ENCODE measurements at regions not wholly inside any gene's neighbourhood (a gene's known extent, or its start where the extent isn't known, plus 50 kb on each side); places are given as distances from the start of the nearest gene placed in this dataset.
"Not testable (repeated sequence)": the region's sequence is repeated elsewhere in the genome, so short reads cannot be mapped to it uniquely, and the experiment has no call there.

GRCh38 chr3:61425356-61425755 lies 136.0 kb upstream of the PTPRG start:
- TF ChIP-seq CTCF (IDR thresholded peaks at IDR 0.05) (no peak), POLR2A (IDR thresholded peaks at IDR 0.05) (no peak), POLR2AphosphoS5 (IDR thresholded peaks at IDR 0.05) (no peak), EP300 (IDR thresholded peaks at IDR 0.05) (no peak)
- no peaks in the 10 kb centered on the region for H3K4me1 ChIP-seq
- H3K9me3 ChIP-seq = no peaks in the 10 kb centered on the region
- no peaks in the 10 kb centered on the region for H3K27me3 ChIP-seq
- WGBS, 2 donors (ENCODE audit: low coverage in 1 of 2) = 89 to 96% methylated on average over 2 to 4 of the region's 4 CpGs
- H3K36me3 ChIP-seq = no peaks in the 10 kb centered on the region
- no peak overlapping the region for H3K4me3 ChIP-seq
- ATAC-seq = no peak
- no peak overlapping the region for H3K27ac ChIP-seq

GRCh38 chr3:61429106-61429505 lies 132.3 kb upstream of the PTPRG start:
- ATAC-seq = no peak
- no peak for TF ChIP-seq POLR2A (IDR thresholded peaks at IDR 0.05)
- no peak for TF ChIP-seq POLR2AphosphoS5 (IDR thresholded peaks at IDR 0.05)
- TF ChIP-seq EP300 (IDR thresholded peaks at IDR 0.05) = no peak
- TF ChIP-seq CTCF (IDR thresholded peaks at IDR 0.05) = no peak
- 77 to 85% methylated on average over 3 to 10 of the region's 12 CpGs for WGBS, 2 donors (ENCODE audit: low coverage in 1 of 2)
- Histone ChIP-seq H3K4me1 (no peaks in the 10 kb centered on the region), H3K4me3 (no peak overlapping the region), H3K27me3 (no peaks in the 10 kb centered on the region), H3K27ac (no peak overlapping the region), H3K9me3 (no peaks in the 10 kb centered on the region), H3K36me3 (no peaks in the 10 kb centered on the region)

GRCh38 chr3:61434901-61435300 lies 126.5 kb upstream of the PTPRG start:
- not testable (repeated sequence) for H3K27me3 ChIP-seq, ATAC-seq, H3K4me1 ChIP-seq, H3K27ac ChIP-seq, H3K9me3 ChIP-seq, H3K36me3 ChIP-seq, H3K4me3 ChIP-seq
- WGBS, 2 donors (ENCODE audit: low coverage in 1 of 2) = no CpG with 5 or more reads among the region's 28 CpGs

- not testable (repeated sequence) for H3K4me1 ChIP-seq, H3K9me3 ChIP-seq, H3K27me3 ChIP-seq, H3K36me3 ChIP-seq, ATAC-seq, H3K4me3 ChIP-seq, H3K27ac ChIP-seq
- WGBS, 2 donors (ENCODE audit: low coverage in 1 of 2) = 92% methylated on average over 5 of the region's 20 CpGs; no CpG with 5 or more reads in 1 of the 2 donors
These were observed 126.0 kb upstream of the PTPRG start for GRCh38 chr3:61435361-61435760.

GRCh38 chr3:61438253-61439121 lies 122.9 kb upstream of the PTPRG start:
- no peak overlapping the region for H3K4me3 ChIP-seq
- 26 to 46% methylated on average over 3 of the region's 3 CpGs for WGBS, 2 donors (ENCODE audit: low coverage in 1 of 2)
- H3K27me3 ChIP-seq = no peaks in the 10 kb centered on the region
- no peak for ATAC-seq
- TF ChIP-seq POLR2A (IDR thresholded peaks at IDR 0.05) (no peak), EP300 (IDR thresholded peaks at IDR 0.05) (no peak), CTCF (IDR thresholded peaks at IDR 0.05) (no peak), POLR2AphosphoS5 (IDR thresholded peaks at IDR 0.05) (no peak)
- H3K9me3 ChIP-seq = no peaks in the 10 kb centered on the region
- H3K27ac ChIP-seq = no peak overlapping the region
- no peaks in the 10 kb centered on the region for H3K4me1 ChIP-seq
- no peaks in the 10 kb centered on the region for H3K36me3 ChIP-seq

- no peaks in the 10 kb centered on the region for H3K4me1 ChIP-seq
- no peak overlapping the region for H3K27ac ChIP-seq
- TF ChIP-seq CTCF (IDR thresholded peaks at IDR 0.05) (no peak), POLR2A (IDR thresholded peaks at IDR 0.05) (no peak), POLR2AphosphoS5 (IDR thresholded peaks at IDR 0.05) (no peak), EP300 (IDR thresholded peaks at IDR 0.05) (no peak)
- WGBS, 2 donors (ENCODE audit: low coverage in 1 of 2) = 21 to 58% methylated on average over 2 to 3 of the region's 3 CpGs
- ATAC-seq = no peak
- H3K9me3 ChIP-seq = no peaks in the 10 kb centered on the region
- no peaks in the 10 kb centered on the region for H3K27me3 ChIP-seq
- no peaks in the 10 kb centered on the region for H3K36me3 ChIP-seq
- no peak overlapping the region for H3K4me3 ChIP-seq
These were observed 122.3 kb upstream of the PTPRG start for GRCh38 chr3:61439122-61439458.

All from gastroesophageal sphincter (tissue), 4 donors.